ENCODE measurements at regions not wholly inside any gene's neighbourhood (a gene's known extent, or its start where the extent isn't known, plus 50 kb on each side); places are given as distances from the start of the nearest gene placed in this dataset.

DNA sequence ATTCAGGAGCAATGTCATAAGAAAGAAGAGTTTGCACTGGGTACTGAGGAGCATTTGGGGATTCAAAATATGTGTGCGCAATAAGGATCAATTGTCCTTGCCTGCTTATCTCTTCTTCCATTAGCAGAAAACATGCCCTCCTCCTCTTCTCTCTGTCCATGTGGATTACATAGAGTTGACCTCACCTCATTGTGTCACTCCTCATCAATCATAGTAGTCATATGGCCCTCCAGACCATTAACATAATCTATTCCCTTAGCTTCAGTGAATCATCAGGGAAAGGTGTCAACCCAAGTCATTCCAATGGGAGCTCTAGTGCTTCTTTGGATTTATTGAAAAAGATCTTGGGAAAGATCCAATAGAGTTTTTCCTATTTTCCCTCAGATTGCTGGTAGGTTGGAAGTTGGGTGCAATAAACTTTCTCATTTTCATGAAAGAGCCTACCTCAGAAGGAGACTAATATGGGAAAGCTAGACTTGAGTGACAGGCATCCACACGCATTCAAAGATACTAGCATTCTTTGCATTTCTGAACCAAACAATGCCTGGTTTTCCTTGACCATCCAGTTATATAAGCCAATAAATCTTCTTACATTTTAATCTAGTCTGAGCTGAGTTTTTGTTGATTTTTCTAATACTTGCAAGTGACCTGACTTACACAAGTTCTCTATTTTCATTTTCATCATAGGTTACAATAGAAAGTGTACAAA is 71.5 kb upstream of the FAM13C start:
- TF ChIP-seq POLR2AphosphoS5 (IDR thresholded peaks at IDR 0.05; ENCODE audit: low read depth, low read length) (no peak), ZNF274 (IDR thresholded peaks at IDR 0.05; ENCODE audit: borderline replicate concordance, extremely low read depth, low read length) (no peak), JUN (IDR thresholded peaks at IDR 0.05; ENCODE audit: low read depth, low read length) (no peak), RAD21 (IDR thresholded peaks at IDR 0.05 in 1 of 2, conservative IDR thresholded peaks at IDR 0.05 in 1 of 2; ENCODE audit: low read depth in 2 of 2, low read length in 2 of 2) (no peak), EP300 (IDR thresholded peaks at IDR 0.05; ENCODE audit: borderline replicate concordance in 1 of 2, low read depth in 2 of 2, low read length in 2 of 2) (no peak), MAFK (IDR thresholded peaks at IDR 0.05; ENCODE audit: low read depth, low read length) (no peak), BACH1 (IDR thresholded peaks at IDR 0.05; ENCODE audit: low read length) (no peak), CHD2 (IDR thresholded peaks at IDR 0.05; ENCODE audit: low read length) (no peak), NRF1 (IDR thresholded peaks at IDR 0.05; ENCODE audit: low read depth, low read length) (no peak), GABPA (IDR thresholded peaks at IDR 0.05; ENCODE audit: borderline replicate concordance, insufficient read depth, low read length) (no peak), BCL11A (IDR thresholded peaks at IDR 0.05; ENCODE audit: low read depth in 2 of 2, low read length in 2 of 2) (no peak)
- TF ChIP-seq, protein P1, sequence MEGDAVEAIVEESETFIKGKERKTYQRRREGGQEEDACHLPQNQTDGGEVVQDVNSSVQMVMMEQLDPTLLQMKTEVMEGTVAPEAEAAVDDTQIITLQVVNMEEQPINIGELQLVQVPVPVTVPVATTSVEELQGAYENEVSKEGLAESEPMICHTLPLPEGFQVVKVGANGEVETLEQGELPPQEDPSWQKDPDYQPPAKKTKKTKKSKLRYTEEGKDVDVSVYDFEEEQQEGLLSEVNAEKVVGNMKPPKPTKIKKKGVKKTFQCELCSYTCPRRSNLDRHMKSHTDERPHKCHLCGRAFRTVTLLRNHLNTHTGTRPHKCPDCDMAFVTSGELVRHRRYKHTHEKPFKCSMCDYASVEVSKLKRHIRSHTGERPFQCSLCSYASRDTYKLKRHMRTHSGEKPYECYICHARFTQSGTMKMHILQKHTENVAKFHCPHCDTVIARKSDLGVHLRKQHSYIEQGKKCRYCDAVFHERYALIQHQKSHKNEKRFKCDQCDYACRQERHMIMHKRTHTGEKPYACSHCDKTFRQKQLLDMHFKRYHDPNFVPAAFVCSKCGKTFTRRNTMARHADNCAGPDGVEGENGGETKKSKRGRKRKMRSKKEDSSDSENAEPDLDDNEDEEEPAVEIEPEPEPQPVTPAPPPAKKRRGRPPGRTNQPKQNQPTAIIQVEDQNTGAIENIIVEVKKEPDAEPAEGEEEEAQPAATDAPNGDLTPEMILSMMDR (IDR thresholded peaks at IDR 0.05; ENCODE audit: control extremely low read depth in 1 of 3, insufficient read depth in 1 of 3, low read depth in 1 of 3, low read length in 3 of 3), result no peak
- TF ChIP-seq, protein P2, sequence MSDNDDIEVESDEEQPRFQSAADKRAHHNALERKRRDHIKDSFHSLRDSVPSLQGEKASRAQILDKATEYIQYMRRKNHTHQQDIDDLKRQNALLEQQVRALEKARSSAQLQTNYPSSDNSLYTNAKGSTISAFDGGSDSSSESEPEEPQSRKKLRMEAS (IDR thresholded peaks at IDR 0.05), result no peak
